Glutamatergic neuron (in vitro differentiated cells): ENCODE measurements at regions not wholly inside any gene's neighbourhood (a gene's known extent, or its start where the extent isn't known, plus 50 kb on each side); places are given as distances from the start of the nearest gene placed in this dataset.

ENCODE experiments used
- DNase-seq: peaks from one replicate; pipeline ENCODE4 v3.0.0; 2022
- H3K27ac Mint-ChIP-seq: one replicate; pipeline ENCODE4 v1.8.0; 2020; ENCODE audit warnings: mild to moderate bottlenecking, mixed read lengths, inconsistent platforms; ENCODE audit not compliant: unreplicated experiment
- H3K27me3 Mint-ChIP-seq: one replicate; pipeline ENCODE4 v1.8.0; 2020; ENCODE audit warnings: mild to moderate bottlenecking, moderate library complexity, mixed read lengths, inconsistent platforms; ENCODE audit not compliant: unreplicated experiment
- H3K36me3 Mint-ChIP-seq: one replicate; pipeline ENCODE4 v1.8.0; 2020; ENCODE audit warnings: mild to moderate bottlenecking, mixed read lengths, inconsistent platforms; ENCODE audit not compliant: unreplicated experiment
- H3K4me1 Mint-ChIP-seq: one replicate; pipeline ENCODE4 v1.8.0; 2020; ENCODE audit warnings: mild to moderate bottlenecking, low read depth, mixed read lengths, inconsistent platforms; ENCODE audit not compliant: unreplicated experiment
- H3K4me3 Mint-ChIP-seq: one replicate; pipeline ENCODE4 v1.8.0; 2020; ENCODE audit warnings: mild to moderate bottlenecking, mixed read lengths, inconsistent platforms; ENCODE audit not compliant: unreplicated experiment
- H3K9me3 Mint-ChIP-seq: one replicate; pipeline ENCODE4 v1.8.0; 2020; ENCODE audit warnings: mild to moderate bottlenecking, moderate library complexity, mixed read lengths, inconsistent platforms; ENCODE audit not compliant: unreplicated experiment
- CTCF ChIP-seq: fragments of 200-600 bp; sonication (generic); IDR thresholded peaks from one replicate; pipeline ENCODE4 v1.5.0; 2021; ENCODE audit not compliant: partially characterized antibody, unreplicated experiment

DNA sequence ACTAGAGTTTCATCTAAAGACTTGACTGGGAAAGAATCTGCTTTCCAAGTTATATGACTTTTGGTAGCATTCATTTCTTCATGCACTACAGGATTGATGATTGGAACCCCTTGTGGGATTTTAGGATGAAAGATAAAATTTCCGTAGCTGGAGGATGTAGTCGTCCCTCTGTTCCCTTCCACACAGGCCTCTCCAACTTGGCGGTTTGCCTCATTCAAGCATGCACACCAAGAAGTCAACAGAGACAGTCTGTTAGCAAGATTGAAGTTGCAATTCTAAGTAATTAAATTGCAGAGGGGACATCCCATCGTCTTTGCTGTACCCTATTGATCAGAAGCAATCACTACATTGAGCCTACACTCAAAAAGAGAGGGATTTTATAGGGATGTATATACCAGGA, 777.4 kb upstream of the HS3ST1 start:
- no peak overlapping the region for H3K27ac Mint-ChIP-seq
- no peaks in the 10 kb centered on the region for H3K27me3 Mint-ChIP-seq
- H3K4me3 Mint-ChIP-seq: no peak overlapping the region
- no peaks in the 10 kb centered on the region for H3K36me3 Mint-ChIP-seq
- no peak for DNase-seq
- H3K4me1 Mint-ChIP-seq: no peaks in the 10 kb centered on the region
- TF ChIP-seq CTCF: no peak
- no peaks in the 10 kb centered on the region for H3K9me3 Mint-ChIP-seq

GRCh38 chr4:12203945-12204344, 775.3 kb upstream of the HS3ST1 start:
- no peaks in the 10 kb centered on the region for H3K9me3 Mint-ChIP-seq
- TF ChIP-seq CTCF: no peak
- no peaks in the 10 kb centered on the region for H3K27me3 Mint-ChIP-seq

DNA sequence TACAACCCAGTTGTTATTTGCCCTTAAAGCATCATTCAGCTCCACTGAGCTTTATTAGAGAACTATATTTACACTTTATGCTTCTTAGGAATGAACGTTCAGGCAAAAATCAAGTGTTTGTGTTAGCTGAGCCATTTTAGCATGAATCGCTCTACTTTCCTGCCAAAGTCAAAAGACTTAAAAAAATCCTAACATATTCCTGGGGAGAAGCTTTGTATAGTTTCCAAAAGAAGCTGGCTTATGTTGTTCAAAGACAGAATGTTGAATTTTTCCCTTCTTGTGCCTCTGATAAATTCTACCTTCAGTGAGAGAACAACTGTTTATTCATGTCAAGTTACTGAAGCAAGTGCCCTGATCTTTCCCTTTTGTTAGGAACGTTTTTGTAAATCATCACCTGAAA, 771.5 kb upstream of the HS3ST1 start:
- Mint-ChIP-seq H3K4me1 (no peaks in the 10 kb centered on the region), H3K4me3 (no peak overlapping the region), H3K27ac (no peak overlapping the region), H3K9me3 (no peaks in the 10 kb centered on the region), H3K36me3 (no peaks in the 10 kb centered on the region), H3K27me3 (no peaks in the 10 kb centered on the region)
- DNase-seq: no peak
- no peak for TF ChIP-seq CTCF

More at GRCh38 chr4:12203945-12204344, 775.3 kb upstream of the HS3ST1 start:
- no peaks in the 10 kb centered on the region for H3K4me1 Mint-ChIP-seq
- no peak overlapping the region for H3K4me3 Mint-ChIP-seq
- no peak overlapping the region for H3K27ac Mint-ChIP-seq
- DNase-seq: no peak
- no peaks in the 10 kb centered on the region for H3K36me3 Mint-ChIP-seq

DNA sequence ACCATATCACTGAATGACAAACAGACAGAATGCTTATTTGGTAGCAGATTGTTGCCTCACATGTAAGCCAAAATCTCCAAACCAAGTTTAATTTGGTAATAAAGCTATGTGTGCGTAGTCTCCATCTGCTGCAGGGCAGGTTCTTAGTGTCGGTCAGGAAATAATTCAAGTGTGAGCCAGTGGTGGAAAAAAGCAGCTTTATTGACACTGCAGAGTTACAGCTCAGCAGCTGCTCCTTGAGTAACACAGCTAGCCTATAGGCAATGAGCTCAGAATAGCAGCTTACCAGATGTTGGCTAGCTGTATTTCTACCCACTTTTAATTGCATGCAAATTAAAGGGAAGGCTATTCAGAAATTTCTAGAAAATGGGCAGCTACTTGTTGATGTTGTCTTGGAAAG, 757.8 kb upstream of the HS3ST1 start:
- TF ChIP-seq CTCF: no peak
- H3K27ac Mint-ChIP-seq: no peak overlapping the region
- H3K4me3 Mint-ChIP-seq: no peak overlapping the region
- H3K4me1 Mint-ChIP-seq: no peaks in the 10 kb centered on the region
- peaks cover 2% of the 10 kb centered on the region for H3K9me3 Mint-ChIP-seq
- H3K36me3 Mint-ChIP-seq: no peaks in the 10 kb centered on the region
- H3K27me3 Mint-ChIP-seq: no peaks in the 10 kb centered on the region
- no peak for DNase-seq

DNA sequence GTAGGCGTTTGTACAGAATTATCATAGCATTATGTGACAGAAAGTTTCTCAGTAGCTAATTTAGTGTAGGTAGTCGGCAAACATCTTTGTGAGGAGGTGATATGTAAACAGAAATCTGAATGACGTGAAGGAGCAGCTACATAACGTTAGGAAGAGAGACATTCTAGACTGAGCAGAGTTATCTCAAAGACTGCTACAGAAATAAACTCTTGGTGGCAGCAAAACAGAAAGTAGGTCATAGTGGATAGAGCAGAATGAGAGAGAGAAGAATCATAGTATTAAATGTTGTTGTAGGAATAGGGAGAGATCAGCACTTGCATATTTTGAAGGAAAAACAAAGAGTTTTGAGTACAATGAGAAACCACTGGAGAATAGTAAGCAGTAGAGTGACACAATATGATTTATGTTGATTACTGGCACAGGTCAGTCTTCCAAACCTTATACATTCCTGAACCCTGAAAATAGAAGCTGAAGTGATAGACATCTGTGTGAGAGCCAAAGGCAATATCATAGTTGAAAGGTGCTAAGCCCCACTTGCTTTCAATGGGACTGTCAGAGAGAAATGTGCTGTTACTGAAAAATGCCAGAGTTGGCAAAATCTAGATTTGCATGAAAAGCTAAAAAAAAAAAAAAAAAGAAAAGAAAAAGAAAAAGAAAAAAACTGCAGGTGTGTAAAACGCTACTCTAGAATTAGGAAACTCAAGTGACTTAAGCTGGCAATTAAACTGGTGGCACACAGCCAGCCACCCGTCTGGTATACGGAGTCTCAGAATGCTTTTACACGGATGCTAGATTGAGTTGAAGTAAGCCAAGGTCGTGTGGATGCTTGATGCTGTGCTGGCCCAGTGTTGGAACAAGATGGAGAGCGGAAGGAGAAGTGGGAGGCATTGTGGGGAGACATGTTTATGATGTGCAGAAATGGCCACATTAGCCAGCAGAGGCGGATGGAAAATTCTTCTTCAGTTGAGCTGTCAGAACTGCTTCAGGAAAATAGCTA, 750.2 kb upstream of the HS3ST1 start:
- Mint-ChIP-seq H3K9me3 (no peaks in the 10 kb centered on the region), H3K36me3 (no peaks in the 10 kb centered on the region), H3K27ac (no peak overlapping the region), H3K4me1 (no peaks in the 10 kb centered on the region), H3K4me3 (no peak overlapping the region), H3K27me3 (no peaks in the 10 kb centered on the region)
- DNase-seq: no peak
- TF ChIP-seq CTCF: no peak
